NCI-H2107 (cell line): ENCODE measurements at regions not wholly inside any gene's neighbourhood (a gene's known extent, or its start where the extent isn't known, plus 50 kb on each side); places are given as distances from the start of the nearest gene placed in this dataset.

Experiments
- DNase-seq: peaks from one replicate; lab custom pipeline; 2025; lab: John Stamatoyannopoulos, UW

- DNase-seq = no peak
Measured at GRCh38 chr4:176843710-176844109, 51.0 kb upstream of the VEGFC start.

GRCh38 chr4:176844448-176844847 is 51.7 kb upstream of the VEGFC start:
- no peak for DNase-seq

- DNase-seq = no peak
Measured at GRCh38 chr4:176845636-176846035, 52.9 kb upstream of the VEGFC start.

- DNase-seq = no peak
Measured at GRCh38 chr4:176849076-176849475, 56.4 kb upstream of the VEGFC start.

GRCh38 chr4:176850436-176850835 is 57.7 kb upstream of the VEGFC start:
- DNase-seq = no peak

GRCh38 chr4:176856421-176856820 is 63.7 kb upstream of the VEGFC start:
- DNase-seq = no peak

- no peak for DNase-seq
Measured at GRCh38 chr4:176858839-176859238, 66.1 kb upstream of the VEGFC start.

GRCh38 chr4:176864238-176864637 is 71.5 kb upstream of the VEGFC start:
- no peak for DNase-seq

GRCh38 chr4:176868676-176869075 is 76.0 kb upstream of the VEGFC start:
- DNase-seq = no peak

GRCh38 chr4:176872461-176872860 is 79.7 kb upstream of the VEGFC start:
- DNase-seq = no peak

- no peak for DNase-seq
Measured at GRCh38 chr4:176874721-176875445, 82.2 kb upstream of the VEGFC start.

- DNase-seq = no peak
Measured at GRCh38 chr4:176875446-176875930, 82.8 kb upstream of the VEGFC start.

GRCh38 chr4:176879380-176880116 is 86.8 kb upstream of the VEGFC start:
- no peak for DNase-seq

GRCh38 chr4:176882206-176882605 is 89.5 kb upstream of the VEGFC start:
- no peak for DNase-seq

GRCh38 chr4:176883108-176883550 is 90.4 kb upstream of the VEGFC start:
- no peak for DNase-seq

- DNase-seq = no peak
Measured at GRCh38 chr4:176883681-176884418, 91.1 kb upstream of the VEGFC start.

- no peak for DNase-seq
Measured at GRCh38 chr4:176885224-176885623, 92.5 kb upstream of the VEGFC start.

GRCh38 chr4:176886135-176886534 is 93.4 kb upstream of the VEGFC start:
- DNase-seq = no peak

GRCh38 chr4:176889776-176890175 is 97.1 kb upstream of the VEGFC start:
- no peak for DNase-seq

GRCh38 chr4:176894498-176894897 is 101.8 kb upstream of the VEGFC start:
- no peak for DNase-seq

GRCh38 chr4:176896211-176896610 is 103.5 kb upstream of the VEGFC start:
- DNase-seq = no peak

GRCh38 chr4:176897226-176897625 is 104.5 kb upstream of the VEGFC start:
- no peak for DNase-seq

- no peak for DNase-seq
Measured at GRCh38 chr4:176898791-176899190, 106.1 kb upstream of the VEGFC start.
